ENCODE measurements at regions not wholly inside any gene's neighbourhood (a gene's known extent, or its start where the extent isn't known, plus 50 kb on each side); places are given as distances from the start of the nearest gene placed in this dataset.

GRCh38 chr6:112780498-112781096 lies 433.5 kb downstream of the RFPL4B start:
- no peak overlapping the region for H3K4me3 ChIP-seq (ENCODE audit: low read depth, low read length)
- H3K27ac ChIP-seq, result peak overlapping the region; percentile 51
- peak; percentile 75 for TF ChIP-seq CTCF (IDR thresholded peaks at IDR 0.05; ENCODE audit: low read depth, low read length, missing control alignments)
- peak; percentile 83 for DNase-seq
- in situ Hi-C loops (cut with HindIII; ENCODE audit: low pct_ligation_motif_present, low sequenced_read_pairs), result loop anchor here (25.0 kb wide), 1 partner anchor 1107 kb away; no protein-coding TSS in a partner anchor
- no peaks in the 10 kb centered on the region for H3K36me3 ChIP-seq (replicated peaks)
- H3K27me3 ChIP-seq (replicated peaks), result no peaks in the 10 kb centered on the region

- peak; percentile 53 for TF ChIP-seq CTCF (IDR thresholded peaks at IDR 0.05; ENCODE audit: low read depth, low read length, missing control alignments)
- H3K27ac ChIP-seq, result no peak overlapping the region
- in situ Hi-C loops (cut with HindIII; ENCODE audit: low pct_ligation_motif_present, low sequenced_read_pairs), result loop anchor here (25.0 kb wide), 1 partner anchor 1106 kb away; no protein-coding TSS in a partner anchor
- H3K27me3 ChIP-seq (replicated peaks), result no peaks in the 10 kb centered on the region
- no peak overlapping the region for H3K4me3 ChIP-seq (ENCODE audit: low read depth, low read length)
- peak; percentile 57 for DNase-seq
- no peaks in the 10 kb centered on the region for H3K36me3 ChIP-seq (replicated peaks)
Measured at GRCh38 chr6:112781241-112781640, 434.1 kb downstream of the RFPL4B start.

DNA sequence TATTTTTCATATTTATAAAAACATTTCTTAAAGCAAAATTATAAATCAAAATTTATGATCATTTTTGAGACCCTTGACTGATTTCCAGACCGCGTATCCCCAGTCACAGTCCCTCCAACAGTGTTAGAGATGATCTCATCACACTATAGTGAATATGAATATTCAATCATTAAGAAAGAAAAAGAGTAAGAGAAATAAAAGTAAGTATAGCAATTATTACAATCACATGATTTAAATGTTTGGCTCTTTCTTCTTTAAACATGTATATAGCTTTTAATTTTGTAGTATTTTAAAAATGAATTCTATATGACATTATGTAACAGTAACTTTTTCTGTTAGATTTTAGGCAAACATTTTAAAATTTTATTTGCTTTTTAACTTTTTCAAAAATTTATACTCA lies 438.3 kb downstream of the RFPL4B start:
- H3K27me3 ChIP-seq (replicated peaks), result no peaks in the 10 kb centered on the region
- no peak for DNase-seq
- H3K27ac ChIP-seq, result no peak overlapping the region
- no peak overlapping the region for H3K4me3 ChIP-seq (ENCODE audit: low read depth, low read length)
- no peak for TF ChIP-seq CTCF (IDR thresholded peaks at IDR 0.05; ENCODE audit: low read depth, low read length, missing control alignments)
- in situ Hi-C loops (cut with HindIII; ENCODE audit: low pct_ligation_motif_present, low sequenced_read_pairs), result loop anchor here (25.0 kb wide), 1 partner anchor 1102 kb away; no protein-coding TSS in a partner anchor
- no peaks in the 10 kb centered on the region for H3K36me3 ChIP-seq (replicated peaks)

DNA sequence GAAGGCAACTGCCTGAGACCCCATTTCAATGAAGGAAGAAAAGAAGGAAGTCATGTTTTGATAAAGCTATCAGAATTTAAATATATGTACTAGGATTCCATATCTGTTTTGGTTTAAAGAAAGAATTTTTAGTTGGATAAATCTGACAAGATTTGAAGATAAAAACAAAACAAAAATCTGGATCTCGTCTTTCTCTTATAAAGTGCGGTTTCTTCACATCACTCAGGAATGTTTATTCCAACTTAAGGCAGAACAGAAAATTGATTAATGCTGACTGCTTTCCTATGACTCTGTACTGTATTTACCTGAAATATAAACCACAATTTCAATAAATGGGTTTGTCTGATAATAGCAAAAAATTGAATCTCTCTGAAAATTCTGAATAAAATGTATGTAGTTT lies 439.7 kb downstream of the RFPL4B start:
- Histone ChIP-seq H3K27me3 (replicated peaks) (no peaks in the 10 kb centered on the region), H3K27ac (no peak overlapping the region), H3K36me3 (replicated peaks) (no peaks in the 10 kb centered on the region), H3K4me3 (ENCODE audit: low read depth, low read length) (no peak overlapping the region)
- DNase-seq, result no peak
- TF ChIP-seq CTCF (IDR thresholded peaks at IDR 0.05; ENCODE audit: low read depth, low read length, missing control alignments), result no peak
- in situ Hi-C loops (cut with HindIII; ENCODE audit: low pct_ligation_motif_present, low sequenced_read_pairs), result loop anchor here (25.0 kb wide), 1 partner anchor 1100 kb away; no protein-coding TSS in a partner anchor

DNA sequence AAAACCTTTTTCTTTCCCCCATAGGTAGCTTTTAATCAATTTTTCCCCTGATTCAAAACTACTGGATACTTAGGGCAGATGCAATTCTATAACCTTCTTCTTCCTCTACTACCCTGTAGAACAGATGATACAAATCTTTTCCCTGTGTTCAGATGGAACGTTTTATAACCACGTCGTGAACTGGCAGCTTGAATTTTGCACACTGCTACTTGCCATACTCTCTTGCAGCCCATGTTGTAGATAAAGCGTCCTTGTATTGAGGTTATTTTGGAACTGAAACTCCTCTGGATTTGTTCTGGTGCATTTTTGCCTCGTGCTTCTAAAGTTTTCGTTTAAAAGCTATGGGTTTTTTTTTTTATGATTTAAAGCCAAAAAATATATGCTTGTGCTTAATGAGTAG lies 440.2 kb downstream of the RFPL4B start:
- in situ Hi-C loops (cut with HindIII; ENCODE audit: low pct_ligation_motif_present, low sequenced_read_pairs), result loop anchor here (25.0 kb wide), 1 partner anchor 1100 kb away; no protein-coding TSS in a partner anchor
- TF ChIP-seq CTCF (IDR thresholded peaks at IDR 0.05; ENCODE audit: low read depth, low read length, missing control alignments), result no peak
- Histone ChIP-seq H3K4me3 (ENCODE audit: low read depth, low read length) (no peak overlapping the region), H3K27me3 (replicated peaks) (no peaks in the 10 kb centered on the region), H3K27ac (no peak overlapping the region), H3K36me3 (replicated peaks) (no peaks in the 10 kb centered on the region)
- DNase-seq, result no peak

- no peak for TF ChIP-seq CTCF (IDR thresholded peaks at IDR 0.05; ENCODE audit: low read depth, low read length, missing control alignments)
- DNase-seq, result no peak
- no peaks in the 10 kb centered on the region for H3K27me3 ChIP-seq (replicated peaks)
Measured at GRCh38 chr6:112795316-112795715, 448.2 kb downstream of the RFPL4B start.

More at GRCh38 chr6:112795316-112795715, 448.2 kb downstream of the RFPL4B start:
- in situ Hi-C loops (cut with HindIII; ENCODE audit: low pct_ligation_motif_present, low sequenced_read_pairs), result loop anchor here (25.0 kb wide), 1 partner anchor 1092 kb away; no protein-coding TSS in a partner anchor
- H3K4me3 ChIP-seq (ENCODE audit: low read depth, low read length), result no peak overlapping the region
- no peaks in the 10 kb centered on the region for H3K36me3 ChIP-seq (replicated peaks)
- no peak overlapping the region for H3K27ac ChIP-seq
